ENCODE measurements at regions not wholly inside any gene's neighbourhood (a gene's known extent, or its start where the extent isn't known, plus 50 kb on each side); places are given as distances from the start of the nearest gene placed in this dataset.

DNA sequence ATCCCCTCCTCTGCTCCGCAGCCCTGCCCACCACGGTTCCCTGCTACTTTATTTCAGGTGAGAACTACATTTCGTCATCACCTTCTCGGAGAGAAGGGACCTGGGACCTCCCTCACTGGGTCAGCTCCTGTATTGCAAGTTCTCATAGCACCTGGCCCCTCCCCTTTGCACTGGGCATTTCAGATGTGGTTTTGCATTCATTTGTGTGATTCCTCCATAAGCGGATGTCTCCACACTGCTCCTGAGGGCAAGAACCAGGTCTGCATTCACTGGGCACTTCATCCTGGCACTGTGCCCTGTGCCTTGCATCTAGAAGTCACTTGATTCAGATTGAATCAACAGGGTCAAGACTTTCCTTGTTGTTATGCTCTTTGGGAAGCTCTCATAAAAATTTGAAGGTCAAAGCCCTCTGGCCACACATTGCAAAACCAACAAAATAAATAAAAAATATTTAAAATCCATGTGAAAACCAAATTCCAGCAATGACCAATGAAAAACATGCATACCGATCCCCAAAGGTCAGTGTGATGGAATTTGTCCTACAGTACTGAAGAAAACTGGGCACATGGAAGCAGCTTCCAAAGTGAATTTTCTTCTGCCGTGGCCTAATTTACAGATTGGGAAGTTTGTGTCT is 89.1 kb upstream of the F13A1 start:
- TF ChIP-seq CTCF (IDR thresholded peaks at IDR 0.05) = no peak
- TF ChIP-seq POLR2A (IDR thresholded peaks at IDR 0.05) = no peak
- no peak for TF ChIP-seq EP300 (IDR thresholded peaks at IDR 0.05)
- no peak for TF ChIP-seq POLR2AphosphoS5 (IDR thresholded peaks at IDR 0.05)
